ENCODE measurements at regions not wholly inside any gene's neighbourhood (a gene's known extent, or its start where the extent isn't known, plus 50 kb on each side); places are given as distances from the start of the nearest gene placed in this dataset.

DNA sequence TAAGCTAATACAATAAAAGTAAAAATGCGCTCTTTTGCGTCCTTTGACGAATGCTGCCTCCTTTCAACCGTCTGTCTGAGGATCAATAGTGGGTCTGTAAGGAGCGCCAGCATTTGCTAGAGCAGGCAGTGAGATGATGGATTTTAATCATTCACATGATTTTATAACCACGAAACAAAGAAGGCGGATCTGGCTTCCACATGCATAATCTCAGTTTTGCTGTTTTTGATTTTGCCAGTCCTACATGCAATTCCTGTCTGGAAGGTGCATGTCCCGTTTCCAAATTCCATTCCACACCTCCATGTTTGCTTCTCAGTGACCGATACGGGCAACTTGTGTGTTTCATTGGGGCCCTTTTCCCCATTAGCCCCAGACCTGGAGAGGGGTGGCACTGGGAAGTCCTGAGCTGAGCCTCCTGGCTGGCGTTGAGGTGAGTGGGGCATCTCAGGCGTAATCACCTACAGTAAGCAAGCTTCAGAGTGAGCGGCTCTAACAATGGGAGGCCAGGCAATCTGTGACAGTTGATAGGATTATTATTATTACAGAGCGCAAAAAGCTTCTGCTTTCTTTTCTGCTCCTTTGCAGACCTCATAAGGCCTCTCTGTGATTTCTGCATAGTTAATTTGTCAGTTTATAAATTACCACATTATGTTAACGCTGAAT, 405.4 kb downstream of the ZSWIM6 start:
- DNase-seq (ENCODE audit: low read depth in 2 of 2) = no peak

DNA sequence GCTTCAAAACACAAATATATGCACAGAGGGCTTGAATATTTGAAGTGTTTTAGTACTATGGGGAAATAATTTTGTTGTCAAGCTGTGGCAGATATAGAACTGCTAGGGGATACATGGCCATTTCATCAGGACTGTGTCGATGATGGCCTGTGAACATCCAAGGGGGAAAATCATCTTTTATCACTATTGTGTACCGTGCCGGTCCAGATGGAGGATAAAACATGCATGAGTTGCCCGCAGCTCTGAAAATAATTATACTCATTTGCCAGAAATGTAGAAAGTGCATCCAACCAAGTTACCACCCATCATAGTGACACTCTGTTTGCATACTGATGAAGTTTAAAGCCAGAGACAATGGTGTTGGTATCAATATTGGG, 405.9 kb downstream of the ZSWIM6 start:
- no peak for DNase-seq (ENCODE audit: low read depth in 2 of 2)

DNA sequence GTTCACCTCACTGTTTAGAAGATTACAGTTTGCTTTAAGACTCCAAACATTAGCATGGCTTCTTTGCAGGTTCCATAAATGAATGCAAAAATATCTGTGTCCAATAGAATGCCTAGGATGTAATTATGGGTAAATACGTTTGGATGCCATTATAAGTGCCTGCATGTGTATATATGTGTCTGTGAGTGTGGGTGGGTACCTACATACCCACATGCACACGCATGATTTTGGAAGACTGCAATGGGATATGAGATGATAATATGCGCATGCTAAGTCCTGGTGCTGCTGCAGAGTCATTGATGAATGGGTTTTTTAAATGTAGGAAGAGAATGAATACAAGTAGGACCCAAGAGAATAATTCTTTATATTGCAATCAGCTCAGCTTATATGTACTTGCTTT, 406.4 kb downstream of the ZSWIM6 start:
- DNase-seq (ENCODE audit: low read depth in 2 of 2) = no peak

DNA sequence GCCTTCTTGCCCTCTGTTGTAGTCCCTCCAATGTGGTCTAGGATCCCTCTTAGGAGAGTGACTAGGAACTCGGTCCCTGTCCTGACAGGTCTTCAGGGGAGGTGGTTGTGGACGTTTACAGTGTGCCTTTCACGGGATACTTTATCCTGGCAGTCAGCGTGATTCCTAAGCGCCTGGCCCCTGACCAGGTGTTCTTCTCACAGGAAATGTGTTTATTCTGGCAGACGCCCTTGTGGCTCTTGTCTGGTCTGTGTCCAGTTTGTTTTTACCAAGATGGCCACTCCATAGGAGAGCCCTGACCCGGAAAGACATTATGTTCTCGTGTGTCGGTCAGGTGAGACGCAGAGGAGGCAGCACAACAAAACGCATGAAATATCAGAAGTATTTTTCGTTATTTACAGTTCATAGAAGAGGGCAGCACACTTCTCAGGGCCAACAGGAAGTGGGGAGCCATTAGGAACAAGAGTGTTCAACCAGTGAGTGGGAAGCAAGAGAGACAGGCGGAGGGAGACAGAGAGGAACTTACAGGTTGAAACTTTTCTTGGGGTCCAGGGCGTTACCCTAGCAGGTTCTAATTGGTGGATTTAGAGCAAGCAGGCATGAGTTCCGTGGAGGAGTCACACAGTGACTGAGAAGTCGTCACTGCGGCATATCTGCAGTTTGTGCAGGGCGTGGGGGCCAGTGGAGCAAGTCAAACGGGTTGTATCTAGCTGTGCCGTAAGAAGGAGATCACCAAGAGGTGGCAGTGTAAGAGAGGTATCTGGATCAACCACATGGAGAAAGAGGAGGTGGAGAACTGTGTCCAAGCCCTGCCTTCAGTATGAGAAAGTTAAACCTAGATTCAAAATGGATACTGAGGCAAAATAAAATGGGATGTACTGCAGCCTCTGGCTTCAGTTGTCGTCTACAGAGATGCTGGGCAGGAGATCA, 412.9 kb downstream of the ZSWIM6 start:
- no peak for DNase-seq (ENCODE audit: low read depth in 2 of 2)

DNA sequence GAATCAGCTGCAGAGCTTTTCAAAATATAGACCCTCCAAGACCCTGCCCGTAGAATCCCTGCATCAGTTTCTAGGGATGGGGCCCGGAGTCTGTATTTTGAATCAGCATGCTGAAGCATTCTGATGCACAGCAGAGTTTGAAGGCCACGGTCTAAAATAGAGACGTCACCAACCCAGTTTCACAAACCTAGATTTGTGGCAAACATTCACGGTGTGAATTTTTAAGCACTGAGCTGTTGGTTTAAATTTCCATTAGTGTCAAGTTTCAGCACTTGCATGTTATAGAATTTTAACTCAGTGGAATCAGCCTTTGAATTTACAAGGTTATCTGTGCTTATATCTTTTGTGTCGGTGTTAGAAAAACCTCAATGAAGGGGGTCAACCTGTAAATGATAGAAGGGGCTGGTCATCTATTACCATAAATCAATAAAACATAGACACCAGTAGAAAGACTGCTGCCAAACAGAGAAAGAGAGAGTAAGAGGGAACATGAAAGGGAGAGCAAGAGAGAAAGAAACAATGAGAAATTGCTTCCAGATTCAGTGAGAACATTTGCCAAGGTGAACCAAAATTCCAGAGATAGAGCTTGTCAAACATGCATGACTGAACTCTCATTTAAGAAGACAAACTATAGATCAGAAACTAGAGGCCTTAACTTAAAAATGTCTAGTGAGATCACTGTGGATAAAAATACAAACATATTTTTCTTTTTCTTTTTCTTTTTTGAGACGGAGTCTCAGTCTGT, 414.9 kb downstream of the ZSWIM6 start:
- DNase-seq (ENCODE audit: low read depth in 2 of 2) = no peak

GRCh38 chr5:61748121-61748520, 416.1 kb downstream of the ZSWIM6 start:
- no peak for DNase-seq (ENCODE audit: low read depth in 2 of 2)

DNA sequence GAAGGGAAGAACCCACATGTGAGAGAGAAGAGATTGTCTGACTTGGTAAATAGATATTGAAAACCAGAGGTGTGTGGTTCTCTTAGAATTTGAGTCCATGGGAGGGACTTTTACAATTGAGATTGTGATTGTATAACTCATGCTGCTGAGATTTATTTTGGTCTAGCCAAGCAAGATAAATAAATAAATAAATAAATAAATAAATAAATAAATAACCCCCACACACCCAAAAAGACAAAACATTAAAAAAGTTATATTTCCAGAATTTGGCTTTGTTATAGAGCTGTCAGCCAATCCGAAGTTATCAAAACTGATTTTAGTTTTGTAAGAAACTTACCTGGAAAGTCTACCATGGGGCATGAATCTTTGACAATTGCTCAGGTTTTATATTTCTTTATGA, 416.6 kb downstream of the ZSWIM6 start:
- DNase-seq (ENCODE audit: low read depth in 2 of 2) = no peak

GRCh38 chr5:61752588-61752987, 420.5 kb downstream of the ZSWIM6 start:
- DNase-seq (ENCODE audit: low read depth in 2 of 2) = no peak

GRCh38 chr5:61754792-61755191, 422.7 kb downstream of the ZSWIM6 start:
- DNase-seq (ENCODE audit: low read depth in 2 of 2) = no peak

DNA sequence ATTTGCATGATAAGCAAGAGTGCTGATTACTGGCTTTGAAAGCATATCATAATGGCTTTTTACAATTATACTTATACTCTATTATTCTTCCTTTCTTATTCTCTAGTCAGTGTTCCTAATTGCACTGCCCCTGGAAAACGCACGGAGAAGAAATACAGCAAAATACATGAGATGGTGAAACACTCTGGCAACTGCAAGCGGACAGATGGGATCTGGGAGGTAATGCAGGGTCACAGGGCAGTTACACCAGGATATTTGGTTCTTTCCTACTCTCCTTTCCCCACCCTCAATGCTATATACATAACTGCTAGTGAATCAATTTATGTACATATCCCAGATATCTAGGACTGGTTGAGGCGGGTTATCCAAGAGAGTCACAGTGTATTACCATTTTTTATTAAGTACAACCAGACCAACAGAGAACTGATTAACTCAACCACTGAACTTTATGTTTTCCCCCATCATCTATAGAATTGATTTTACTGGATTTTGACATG, 423.7 kb downstream of the ZSWIM6 start:
- no peak for DNase-seq (ENCODE audit: low read depth in 2 of 2)

GRCh38 chr5:61758711-61759110, 426.7 kb downstream of the ZSWIM6 start:
- DNase-seq (ENCODE audit: low read depth in 2 of 2) = no peak

DNA sequence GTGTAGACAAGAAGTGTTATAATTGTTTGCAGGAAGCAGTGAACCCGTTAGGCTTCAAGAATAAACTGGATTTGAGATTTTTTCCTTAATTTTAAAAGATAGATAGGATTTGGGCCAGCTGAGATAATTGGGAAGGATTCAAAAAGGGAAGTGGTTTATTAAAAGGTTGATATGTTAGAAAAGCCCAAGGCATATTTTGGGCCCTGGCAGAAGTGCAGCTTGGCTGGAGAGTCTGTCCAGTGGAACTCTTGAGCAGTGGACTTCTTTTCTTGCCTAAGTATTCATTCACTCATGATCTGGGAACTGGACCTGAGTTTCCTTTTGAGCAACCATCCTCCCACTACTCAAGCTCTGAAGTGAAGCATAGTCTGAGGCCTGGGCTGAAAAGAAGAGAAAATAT, 433.4 kb downstream of the ZSWIM6 start:
- no peak for DNase-seq (ENCODE audit: low read depth in 2 of 2)

DNA sequence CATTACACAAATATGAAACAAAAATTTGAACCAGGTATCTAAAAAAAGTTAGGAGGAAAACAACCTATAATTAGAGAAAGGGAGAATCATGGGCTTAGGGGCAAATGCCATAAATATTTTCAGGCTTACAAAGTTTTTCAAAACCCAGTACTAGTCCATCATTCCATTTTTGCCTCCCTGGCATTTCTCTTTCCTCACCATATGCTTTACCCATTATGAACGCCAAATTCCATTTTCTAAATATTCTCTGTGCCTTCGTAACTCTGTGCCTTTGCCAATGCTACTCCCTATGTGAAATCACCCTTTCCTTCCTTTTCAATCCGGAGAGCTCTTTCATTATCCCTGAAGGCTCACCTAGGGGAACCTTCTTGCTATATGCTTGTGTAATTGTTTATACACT, 434.1 kb downstream of the ZSWIM6 start:
- no peak for DNase-seq (ENCODE audit: low read depth in 2 of 2)

DNA sequence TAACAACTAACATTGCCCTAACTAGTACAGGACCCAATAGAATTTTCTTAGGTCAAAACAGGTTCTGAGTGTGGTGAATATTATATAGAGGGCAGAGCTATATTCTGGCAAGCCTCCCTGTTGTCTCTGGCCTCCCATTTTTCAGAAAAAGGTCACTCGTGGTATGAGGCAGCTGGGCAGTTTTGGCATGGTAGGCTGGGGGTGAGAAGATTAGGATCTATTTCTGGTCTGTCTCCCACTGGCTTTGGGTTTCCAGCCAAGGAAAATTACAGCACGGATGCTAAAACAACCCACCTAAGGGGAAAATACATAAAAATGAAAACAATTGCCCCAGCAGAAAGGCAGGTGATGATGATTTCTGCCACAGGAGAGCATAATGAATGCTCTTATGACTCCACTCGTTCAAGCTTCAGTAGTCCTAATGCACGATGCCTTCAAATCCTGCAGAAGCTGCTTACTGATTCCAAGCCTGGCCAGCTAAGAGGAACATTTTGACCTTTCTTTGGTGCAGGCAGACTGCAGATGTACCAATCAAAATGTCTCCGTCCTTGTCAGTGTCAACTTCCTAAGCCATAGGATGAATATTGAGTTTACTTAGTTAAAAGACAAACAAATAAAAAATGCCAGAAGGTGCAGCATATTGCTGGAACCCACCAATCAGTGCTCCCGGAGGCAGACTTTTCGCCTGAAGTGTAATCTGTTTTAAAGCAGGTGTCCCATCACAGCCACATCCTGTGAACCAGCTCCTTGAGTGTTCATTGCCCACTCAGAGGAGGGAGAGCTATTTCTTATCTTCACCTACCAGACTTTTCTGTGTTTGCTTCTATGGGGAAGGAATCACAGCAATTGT, 435.4 kb downstream of the ZSWIM6 start:
- DNase-seq (ENCODE audit: low read depth in 2 of 2) = no peak

DNA sequence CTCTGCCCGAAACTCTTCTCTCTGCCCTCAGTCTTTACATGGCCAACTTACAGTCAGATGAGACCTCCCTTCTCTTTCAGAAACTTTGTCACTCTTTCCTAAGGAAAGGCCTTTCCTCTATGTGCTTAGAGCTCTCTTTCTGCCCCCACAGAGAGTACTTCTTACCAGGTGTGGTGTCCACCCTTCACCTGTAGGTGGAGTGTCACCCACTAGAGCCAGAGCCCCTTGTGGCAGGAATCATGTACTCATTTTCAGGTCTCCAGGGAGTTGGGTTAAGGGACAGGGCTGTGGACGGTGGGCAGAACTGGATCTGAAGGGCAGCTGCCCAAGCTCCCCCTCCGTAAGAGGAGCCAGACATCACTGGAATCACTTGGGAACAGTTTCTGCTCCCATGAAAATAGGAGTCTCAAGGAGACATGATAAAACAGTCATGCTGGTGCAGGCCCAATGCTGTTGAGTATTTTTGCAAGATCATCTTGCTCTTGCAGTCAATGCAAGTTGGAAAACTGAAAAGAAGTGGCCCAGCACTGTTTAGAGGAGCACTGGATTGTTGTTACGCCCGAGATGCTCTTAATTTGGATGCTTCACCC, 436.7 kb downstream of the ZSWIM6 start:
- DNase-seq (ENCODE audit: low read depth in 2 of 2) = no peak

DNA sequence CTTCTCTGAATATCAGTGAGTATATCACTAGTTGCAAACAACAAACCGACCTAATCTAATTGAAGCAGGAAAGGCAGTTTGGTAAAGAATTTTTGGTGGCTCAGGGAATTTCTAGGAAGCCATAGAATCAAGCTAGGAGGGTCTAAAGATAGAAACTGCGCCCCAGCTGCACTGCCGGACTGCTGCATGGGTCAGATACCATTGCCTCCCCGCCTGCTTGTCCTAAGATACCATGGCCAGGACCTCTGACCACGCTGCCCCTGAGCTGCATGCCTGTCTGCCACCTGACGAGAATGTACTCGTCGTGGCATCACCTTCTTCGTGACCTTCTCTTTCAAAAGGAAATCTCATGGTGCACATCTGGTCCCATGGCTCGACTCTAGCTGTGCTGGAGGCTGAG, 439.0 kb downstream of the ZSWIM6 start:
- DNase-seq (ENCODE audit: low read depth in 2 of 2) = no peak

DNA sequence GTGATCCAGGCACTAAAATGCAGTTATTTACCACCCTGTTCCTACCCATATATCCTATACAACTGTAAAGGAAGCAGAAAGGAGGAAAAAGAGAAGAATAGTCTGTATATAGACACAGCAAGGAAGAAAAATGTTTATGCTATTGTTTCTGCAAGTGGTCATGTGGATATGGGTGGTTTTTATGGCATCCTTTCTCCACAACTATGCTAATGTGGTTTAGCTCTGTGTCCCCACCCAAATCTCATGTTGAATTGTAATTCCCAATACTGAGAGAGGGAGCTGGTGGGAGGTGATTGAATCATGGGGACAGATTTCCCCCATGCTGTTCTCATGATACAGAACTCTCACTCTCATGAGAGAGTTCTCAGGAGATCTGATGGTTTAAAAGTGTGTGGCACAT, 439.8 kb downstream of the ZSWIM6 start:
- no peak for DNase-seq (ENCODE audit: low read depth in 2 of 2)

DNA sequence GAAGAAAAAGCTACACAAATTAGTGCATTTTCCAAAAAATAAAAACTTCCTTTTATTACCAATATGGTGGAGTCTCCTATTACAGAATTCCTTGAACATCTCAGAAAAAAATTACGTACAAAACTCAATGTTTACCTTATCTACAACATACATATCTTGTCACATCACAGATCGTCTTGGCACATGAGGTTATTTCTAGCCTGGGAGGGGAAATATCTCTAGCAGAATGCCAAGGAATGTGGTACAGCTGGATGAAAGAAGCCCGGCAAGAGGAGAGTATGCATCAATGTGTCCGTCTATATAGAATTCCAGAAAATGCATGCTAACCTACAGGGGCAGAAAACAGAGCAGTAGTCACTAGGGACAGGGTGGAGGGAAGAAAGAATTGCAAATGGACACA, 443.8 kb downstream of the ZSWIM6 start:
- no peak for DNase-seq (ENCODE audit: low read depth in 2 of 2)

DNA sequence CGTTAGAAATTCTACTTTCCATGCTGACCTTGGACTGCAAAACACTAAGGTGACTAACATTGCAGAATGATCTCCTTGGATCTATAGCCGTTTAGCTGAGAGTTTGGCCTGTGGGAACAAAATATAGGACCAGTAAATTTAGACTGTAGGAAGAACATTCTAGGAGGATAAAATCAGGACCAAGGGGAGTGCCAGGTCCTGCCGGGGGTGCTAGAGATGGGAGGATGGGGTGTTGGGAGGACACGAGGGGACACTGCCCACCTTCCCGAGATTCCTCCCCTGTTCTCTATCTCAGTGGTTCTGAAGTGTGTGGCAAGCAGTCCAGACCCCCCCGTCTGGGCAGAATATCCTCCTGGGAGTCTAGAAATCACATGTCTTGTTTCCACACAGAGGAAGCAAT, 445.2 kb downstream of the ZSWIM6 start:
- DNase-seq (ENCODE audit: low read depth in 2 of 2) = no peak

GRCh38 chr5:61779743-61780142, 447.7 kb downstream of the ZSWIM6 start:
- no peak for DNase-seq (ENCODE audit: low read depth in 2 of 2)

DNA sequence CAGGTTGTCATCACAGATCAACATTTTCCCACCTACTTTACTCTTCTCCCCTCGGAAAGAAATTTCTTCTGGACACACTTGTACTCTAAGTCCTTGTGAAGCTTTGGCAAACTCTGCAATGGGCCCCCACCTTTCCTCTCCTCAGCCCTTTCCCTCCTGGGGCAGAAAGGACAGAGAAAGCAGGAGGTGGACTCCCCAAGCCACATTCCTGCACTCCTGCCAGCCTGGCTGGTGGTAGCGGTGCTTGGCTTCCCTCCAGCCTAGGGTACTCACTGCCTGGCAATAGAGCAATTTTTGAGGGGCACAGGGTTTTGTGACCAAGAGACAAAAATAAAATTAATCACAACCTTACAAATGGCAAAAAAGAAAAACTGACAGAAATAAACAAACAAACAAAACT, 451.4 kb downstream of the ZSWIM6 start:
- no peak for DNase-seq (ENCODE audit: low read depth in 2 of 2)

All from stimulated activated CD4-positive, alpha-beta T cell treated with anti-CD3 and anti-CD28 coated beads, Interleukin-15, amount 100 ng/mL, for 48 hours (primary cell).